ENCODE measurements at regions not wholly inside any gene's neighbourhood (a gene's known extent, or its start where the extent isn't known, plus 50 kb on each side); places are given as distances from the start of the nearest gene placed in this dataset.

DNA sequence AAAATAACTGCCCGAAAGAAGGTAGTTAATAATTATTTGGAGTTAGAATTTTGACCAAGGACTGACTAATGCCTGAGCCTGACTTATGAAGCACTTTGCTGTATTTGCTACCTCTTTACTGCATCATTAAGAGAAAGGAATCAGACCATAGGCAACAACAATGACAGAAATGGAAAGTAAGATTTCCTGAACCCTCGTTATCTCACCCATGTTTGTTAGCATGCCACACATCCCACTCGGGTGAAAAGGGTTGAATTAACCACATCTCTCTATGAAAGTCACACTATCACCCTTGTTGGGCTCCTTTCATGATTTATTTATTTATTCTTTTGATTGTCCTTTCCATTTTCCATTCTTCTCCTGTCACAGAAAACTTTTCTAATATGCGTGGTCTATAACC, 59.6 kb downstream of the OLIG3 start:
- no peak for DNase-seq

DNA sequence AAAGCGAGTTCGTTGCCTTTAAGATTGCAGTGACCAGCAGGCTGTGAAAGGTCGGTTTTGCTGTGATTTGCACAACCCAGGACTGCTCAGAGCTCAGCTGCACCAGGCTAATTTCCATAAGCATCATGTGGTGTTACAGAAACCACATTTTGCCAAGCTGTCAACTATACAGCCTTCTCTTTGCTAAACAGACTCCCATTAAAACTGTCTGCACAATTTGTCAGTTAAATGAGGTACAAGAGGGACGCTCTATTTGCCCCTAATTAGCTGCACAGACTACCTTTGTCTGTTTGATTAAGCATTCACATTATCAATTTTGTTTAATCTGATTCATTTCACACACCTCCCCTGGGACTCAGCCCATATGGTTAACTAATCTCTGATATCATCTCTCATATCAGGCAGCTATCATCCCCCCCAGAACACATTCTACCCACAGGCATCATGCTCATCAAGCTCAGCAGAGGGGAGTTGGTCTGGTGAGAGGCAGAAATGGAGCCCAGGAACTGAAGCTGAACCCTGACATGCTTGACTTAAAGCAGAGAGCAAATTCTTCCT, 62.1 kb downstream of the OLIG3 start:
- intact Hi-C loops (cut with DNase I): no loop called here
- no peak for DNase-seq

More for the DNA sequence above, 59.6 kb downstream of the OLIG3 start:
- intact Hi-C loops (cut with DNase I): no loop called here

DNA sequence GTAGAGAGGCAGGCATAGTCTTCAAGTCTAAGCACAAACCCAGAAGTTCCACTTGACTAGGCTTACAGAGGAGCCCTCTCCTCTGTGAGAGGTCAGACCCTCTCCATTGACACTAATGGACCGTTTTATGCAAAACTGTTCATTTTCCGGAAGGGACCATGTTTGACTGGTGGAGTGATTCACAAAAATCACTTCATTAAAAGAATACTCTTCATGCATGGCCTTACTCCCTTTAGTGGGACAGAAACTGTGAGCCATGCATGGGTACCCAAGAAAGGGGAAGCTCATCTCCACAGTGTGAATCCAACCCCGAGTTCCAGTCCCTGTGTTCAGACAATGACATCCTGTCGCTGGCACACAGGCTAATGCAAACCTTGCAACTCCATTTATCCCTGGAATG, 63.2 kb downstream of the OLIG3 start:
- no peak for DNase-seq
- intact Hi-C loops (cut with DNase I): no loop called here

DNA sequence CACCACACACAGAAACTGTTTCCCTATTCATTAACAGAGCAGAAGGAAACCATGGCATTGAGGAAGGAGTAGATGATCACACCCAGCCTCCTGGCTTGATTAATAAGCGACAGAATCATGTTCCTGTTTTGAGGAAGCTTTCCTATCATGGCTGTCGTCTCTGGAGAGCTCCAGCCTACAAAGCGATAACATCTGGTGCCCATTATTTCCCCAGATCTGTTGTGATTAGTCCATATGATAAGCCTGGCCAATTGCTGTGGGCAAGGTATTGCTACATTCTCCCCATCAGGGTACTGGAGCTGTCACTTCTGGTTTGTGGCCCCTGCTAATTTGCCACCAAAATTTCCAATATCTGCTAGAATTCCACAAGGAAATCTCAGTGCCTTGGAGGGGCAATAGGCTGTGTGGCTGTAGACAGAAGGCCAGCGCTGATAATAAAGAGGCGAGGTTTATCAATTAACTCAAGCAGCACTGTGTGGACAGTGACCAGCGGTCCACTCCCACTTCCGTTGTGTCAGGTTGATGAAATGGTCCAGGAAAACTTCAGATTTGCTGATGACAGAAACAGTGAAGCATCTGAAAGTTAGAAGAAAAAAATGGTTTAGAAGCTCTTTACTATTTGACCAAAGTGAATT, 66.4 kb downstream of the OLIG3 start:
- intact Hi-C loops (cut with DNase I): no loop called here

GRCh38 chr6:137426007-137426689, 68.0 kb downstream of the OLIG3 start:
- DNase-seq: no peak
- intact Hi-C loops (cut with DNase I): no loop called here

More for the DNA sequence above, 66.4 kb downstream of the OLIG3 start:
- no peak for DNase-seq

- intact Hi-C loops (cut with DNase I): no loop called here
- no peak for DNase-seq
These were observed 69.9 kb downstream of the OLIG3 start for GRCh38 chr6:137424251-137424650.

- intact Hi-C loops (cut with DNase I): no loop called here
- DNase-seq: no peak
These were observed 70.6 kb downstream of the OLIG3 start for GRCh38 chr6:137423451-137424168.

DNA sequence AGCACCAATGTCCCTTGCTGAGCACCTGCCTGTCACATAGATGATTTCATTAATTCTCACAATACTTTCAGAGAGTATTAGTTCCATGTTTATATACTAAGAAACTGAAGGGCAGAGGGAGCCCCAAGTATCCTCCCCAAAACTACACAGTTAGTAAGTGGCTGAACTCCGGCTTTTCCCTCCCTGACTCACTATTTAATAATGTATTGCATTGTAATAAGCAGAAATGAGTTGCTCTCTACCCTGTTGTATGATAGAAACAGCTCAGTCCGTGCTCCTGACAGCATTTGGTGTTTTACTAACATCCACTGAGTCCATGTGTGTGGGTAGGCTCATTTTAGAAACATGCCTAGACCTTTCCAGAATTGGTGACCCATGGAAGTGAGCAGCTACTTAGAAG, 76.8 kb downstream of the OLIG3 start:
- intact Hi-C loops (cut with DNase I): loop anchor here (5.0 kb wide), 1 partner anchor 220 kb away; no protein-coding TSS in a partner anchor
- no peak for DNase-seq

DNA sequence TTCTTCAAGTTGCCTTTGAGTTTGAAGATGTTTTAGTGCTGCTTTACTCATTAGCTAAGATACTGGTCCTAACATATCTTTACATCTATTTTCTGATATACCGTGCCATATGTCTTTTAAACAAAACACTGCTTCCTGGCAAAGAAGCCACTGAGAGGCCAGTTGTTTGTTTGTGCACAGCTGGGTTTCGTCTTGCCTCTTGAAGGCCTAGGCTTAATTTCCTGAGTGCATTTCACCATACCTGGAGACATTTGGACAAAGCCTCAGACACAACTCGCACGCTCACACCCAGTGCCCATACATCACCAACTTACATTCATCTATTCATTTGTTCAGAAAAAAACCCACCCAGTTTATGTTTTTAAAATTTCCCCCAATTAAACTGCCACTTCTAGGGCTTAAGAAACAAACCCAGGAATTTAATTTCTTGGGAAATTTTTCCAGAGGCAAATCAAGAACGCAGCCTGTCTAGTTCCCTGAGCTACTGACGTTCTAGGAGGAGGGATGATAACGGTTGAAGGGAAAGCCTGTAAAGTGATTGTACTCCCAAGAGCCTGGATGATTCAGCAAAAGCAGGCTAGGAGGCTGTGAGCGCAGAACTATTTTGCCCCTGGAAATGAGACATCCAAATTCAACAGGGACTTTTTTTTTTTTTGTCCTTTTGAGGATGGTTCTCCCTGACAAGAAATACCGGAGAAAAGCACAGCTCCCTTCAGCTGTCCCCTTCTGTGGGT, 77.7 kb downstream of the OLIG3 start:
- DNase-seq: no peak
- intact Hi-C loops (cut with DNase I): loop anchor here (5.0 kb wide), 1 partner anchor 221 kb away; no protein-coding TSS in a partner anchor

DNA sequence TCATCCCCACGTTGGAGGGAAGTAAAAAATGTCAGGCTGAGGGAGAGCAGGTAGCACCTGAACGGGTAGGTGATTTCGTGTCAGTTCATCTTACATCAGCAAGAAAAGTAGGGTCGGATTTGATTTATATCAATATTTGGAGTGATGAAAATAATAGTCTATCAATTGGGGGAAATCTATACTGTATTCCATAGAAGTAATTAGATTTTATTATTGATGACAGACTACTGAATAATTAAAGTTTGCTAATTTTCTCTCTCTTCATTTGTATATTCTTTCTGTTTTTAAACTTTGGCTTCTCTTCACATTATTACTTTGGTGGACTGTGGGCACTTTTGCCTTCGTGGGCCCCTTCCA, 78.4 kb downstream of the OLIG3 start:
- intact Hi-C loops (cut with DNase I): loop anchor here (2.0 to 5.0 kb wide), 3 partner anchors 73 to 221 kb away; no protein-coding TSS in a partner anchor
- DNase-seq: no peak

GRCh38 chr6:137415127-137415833, 78.9 kb downstream of the OLIG3 start:
- intact Hi-C loops (cut with DNase I): loop anchor here (2.0 to 5.0 kb wide), 3 partner anchors 72 to 222 kb away; no protein-coding TSS in a partner anchor
- peak in 8 of 10 donors; percentile 22 to 83 (median 68) for DNase-seq

GRCh38 chr6:137414599-137414998, 79.6 kb downstream of the OLIG3 start:
- intact Hi-C loops (cut with DNase I): loop anchor here (2.0 kb wide), 2 partner anchors 72 to 142 kb away; no protein-coding TSS in a partner anchor
- peak in 1 of 10 donors; percentile 21 for DNase-seq

- intact Hi-C loops (cut with DNase I): no loop called here
- no peak for DNase-seq
These were observed 80.7 kb downstream of the OLIG3 start for GRCh38 chr6:137413482-137413881.

DNA sequence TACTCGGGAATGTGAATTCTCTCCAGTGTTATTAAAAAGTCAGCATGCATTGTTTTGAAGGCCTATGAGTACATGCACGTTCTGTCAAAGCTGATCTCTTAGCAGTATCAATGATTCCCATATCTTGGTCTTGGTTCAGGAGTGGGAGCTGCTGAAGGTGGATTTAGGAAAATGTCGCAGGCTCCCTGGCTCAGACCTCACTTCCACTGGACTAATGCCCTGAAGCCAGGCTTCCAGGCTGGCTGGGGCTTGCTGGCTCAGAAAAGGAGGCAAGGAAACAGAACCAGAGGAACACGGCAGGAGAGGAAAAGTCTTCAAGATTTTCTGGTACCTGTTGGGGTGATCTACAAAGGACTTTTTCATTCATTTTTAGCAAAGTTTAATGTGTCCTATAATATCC, 81.6 kb downstream of the OLIG3 start:
- intact Hi-C loops (cut with DNase I): no loop called here
- no peak for DNase-seq

GRCh38 chr6:137409266-137409777, 84.9 kb downstream of the OLIG3 start:
- no peak for DNase-seq
- intact Hi-C loops (cut with DNase I): no loop called here

DNA sequence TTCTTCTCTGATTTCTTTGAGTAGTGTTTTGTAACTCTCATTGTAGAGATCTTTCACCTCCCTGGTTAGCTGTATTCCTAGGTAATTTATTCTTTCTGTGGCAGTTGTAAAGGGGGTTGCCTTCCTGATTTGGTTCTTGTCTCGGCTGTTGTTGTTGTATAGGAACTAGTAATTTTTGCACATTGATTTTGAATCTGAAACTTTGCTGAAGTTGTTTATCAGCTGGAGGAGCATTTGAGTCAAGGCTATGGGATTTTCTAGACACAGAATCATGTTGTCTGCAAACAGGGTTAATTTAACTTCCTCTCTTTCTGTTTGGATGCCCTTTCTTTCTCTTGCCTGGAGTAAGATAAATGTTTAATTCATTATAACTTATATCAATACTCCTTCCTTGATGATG, 86.4 kb downstream of the OLIG3 start:
- no peak for DNase-seq
- intact Hi-C loops (cut with DNase I): no loop called here

- intact Hi-C loops (cut with DNase I): no loop called here
- no peak for DNase-seq
These were observed 88.4 kb downstream of the OLIG3 start for GRCh38 chr6:137405806-137406205.

DNA sequence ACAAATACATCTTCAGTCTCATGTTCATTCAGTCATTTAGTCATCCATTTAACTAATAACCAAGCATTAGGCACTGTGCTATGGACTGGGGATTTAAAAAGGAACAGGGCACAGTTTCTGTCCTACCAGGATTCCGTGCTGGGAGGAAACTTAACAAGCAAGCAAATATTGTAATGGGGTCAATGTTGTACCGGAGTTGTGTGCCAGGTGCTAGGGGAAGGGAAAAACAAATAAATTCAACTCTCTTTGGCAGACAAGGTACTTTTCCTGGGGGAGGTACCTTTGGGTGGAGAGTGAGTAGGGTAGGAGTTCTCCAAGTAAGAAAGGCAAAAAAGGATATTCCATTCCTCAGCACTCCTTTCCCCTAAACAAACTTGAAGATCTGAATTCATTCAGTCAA, 90.3 kb downstream of the OLIG3 start:
- intact Hi-C loops (cut with DNase I): no loop called here

GRCh38 chr6:137403443-137403842, 90.8 kb downstream of the OLIG3 start:
- intact Hi-C loops (cut with DNase I): no loop called here
- no peak for DNase-seq

More for the DNA sequence above, 90.3 kb downstream of the OLIG3 start:
- no peak for DNase-seq

Measured in posterior cingulate gyrus (tissue), 11 donors.